ENCODE measurements at regions not wholly inside any gene's neighbourhood (a gene's known extent, or its start where the extent isn't known, plus 50 kb on each side); places are given as distances from the start of the nearest gene placed in this dataset.

- Histone ChIP-seq H3K9ac (ENCODE audit: low read depth in 1 of 3, low read length in 3 of 3) (no peak overlapping the region), H3K36me3 (ENCODE audit: control insufficient read depth in 3 of 3, insufficient read depth in 3 of 3, low read length in 3 of 3) (peaks cover 22 to 47% (median 36%) of the 10 kb centered on the region in 3 donors), H3K9me3 (ENCODE audit: control insufficient read depth in 3 of 3, low read length in 3 of 3) (peaks cover 0 to 2% (median 0%) of the 10 kb centered on the region in 3 donors), H3K4me1 (ENCODE audit: control insufficient read depth in 3 of 3, insufficient read depth in 3 of 3, low read length in 3 of 3) (no peaks in the 10 kb centered on the region), H3K27ac (ENCODE audit: low read depth, low read length) (no peak overlapping the region), H3K27me3 (ENCODE audit: control insufficient read depth in 3 of 3, insufficient read depth in 3 of 3, low read length in 3 of 3) (no peaks in the 10 kb centered on the region), H3K4me3 (ENCODE audit: low read length in 3 of 3) (no peak overlapping the region)
These were observed 79.3 kb downstream of the PTPRS start for GRCh38 chr19:5261156-5261890.

- no peaks in the 10 kb centered on the region for H3K27me3 ChIP-seq (ENCODE audit: control insufficient read depth in 3 of 3, insufficient read depth in 3 of 3, low read length in 3 of 3)
- no peak overlapping the region for H3K27ac ChIP-seq (ENCODE audit: low read depth, low read length)
- no peaks in the 10 kb centered on the region for H3K4me1 ChIP-seq (ENCODE audit: control insufficient read depth in 3 of 3, insufficient read depth in 3 of 3, low read length in 3 of 3)
- H3K36me3 ChIP-seq (ENCODE audit: control insufficient read depth in 3 of 3, insufficient read depth in 3 of 3, low read length in 3 of 3): peaks cover 26 to 53% (median 40%) of the 10 kb centered on the region in 3 donors
- peaks cover 0 to 4% (median 0%) of the 10 kb centered on the region in 3 donors for H3K9me3 ChIP-seq (ENCODE audit: control insufficient read depth in 3 of 3, low read length in 3 of 3)
- H3K9ac ChIP-seq (ENCODE audit: low read depth in 1 of 3, low read length in 3 of 3): no peak overlapping the region
- no peak overlapping the region for H3K4me3 ChIP-seq (ENCODE audit: low read length in 3 of 3)
These were observed 80.1 kb downstream of the PTPRS start for GRCh38 chr19:5260381-5260967.

- H3K4me1 ChIP-seq (ENCODE audit: control insufficient read depth in 3 of 3, insufficient read depth in 3 of 3, low read length in 3 of 3): no peaks in the 10 kb centered on the region
- peaks cover 1 to 9% (median 6%) of the 10 kb centered on the region in 3 donors for H3K9me3 ChIP-seq (ENCODE audit: control insufficient read depth in 3 of 3, low read length in 3 of 3)
- no peaks in the 10 kb centered on the region for H3K27me3 ChIP-seq (ENCODE audit: control insufficient read depth in 3 of 3, insufficient read depth in 3 of 3, low read length in 3 of 3)
- no peak overlapping the region for H3K27ac ChIP-seq (ENCODE audit: low read depth, low read length)
- no peak overlapping the region for H3K4me3 ChIP-seq (ENCODE audit: low read length in 3 of 3)
- no peak overlapping the region for H3K9ac ChIP-seq (ENCODE audit: low read depth in 1 of 3, low read length in 3 of 3)
- H3K36me3 ChIP-seq (ENCODE audit: control insufficient read depth in 3 of 3, insufficient read depth in 3 of 3, low read length in 3 of 3): peaks cover 32 to 54% (median 41%) of the 10 kb centered on the region in 3 donors
These were observed 80.9 kb downstream of the PTPRS start for GRCh38 chr19:5259750-5260149.

GRCh38 chr19:5257155-5258045 is 83.2 kb downstream of the PTPRS start:
- no peak overlapping the region for H3K9ac ChIP-seq (ENCODE audit: low read depth in 1 of 3, low read length in 3 of 3)
- no peaks in the 10 kb centered on the region for H3K27me3 ChIP-seq (ENCODE audit: control insufficient read depth in 3 of 3, insufficient read depth in 3 of 3, low read length in 3 of 3)
- H3K27ac ChIP-seq (ENCODE audit: low read depth, low read length): no peak overlapping the region
- peaks cover 25 to 40% (median 30%) of the 10 kb centered on the region in 3 donors for H3K36me3 ChIP-seq (ENCODE audit: control insufficient read depth in 3 of 3, insufficient read depth in 3 of 3, low read length in 3 of 3)
- no peaks in the 10 kb centered on the region for H3K4me1 ChIP-seq (ENCODE audit: control insufficient read depth in 3 of 3, insufficient read depth in 3 of 3, low read length in 3 of 3)
- H3K9me3 ChIP-seq (ENCODE audit: control insufficient read depth in 3 of 3, low read length in 3 of 3): peaks cover 3 to 10% (median 9%) of the 10 kb centered on the region in 3 donors
- no peak overlapping the region for H3K4me3 ChIP-seq (ENCODE audit: low read length in 3 of 3)

GRCh38 chr19:5255602-5256231 is 84.9 kb downstream of the PTPRS start:
- Histone ChIP-seq H3K4me3 (ENCODE audit: low read length in 3 of 3) (no peak overlapping the region), H3K9me3 (ENCODE audit: control insufficient read depth in 3 of 3, low read length in 3 of 3) (peaks cover 3 to 10% (median 9%) of the 10 kb centered on the region in 3 donors), H3K27me3 (ENCODE audit: control insufficient read depth in 3 of 3, insufficient read depth in 3 of 3, low read length in 3 of 3) (no peaks in the 10 kb centered on the region), H3K9ac (ENCODE audit: low read depth in 1 of 3, low read length in 3 of 3) (no peak overlapping the region), H3K4me1 (ENCODE audit: control insufficient read depth in 3 of 3, insufficient read depth in 3 of 3, low read length in 3 of 3) (no peaks in the 10 kb centered on the region), H3K27ac (ENCODE audit: low read depth, low read length) (no peak overlapping the region), H3K36me3 (ENCODE audit: control insufficient read depth in 3 of 3, insufficient read depth in 3 of 3, low read length in 3 of 3) (peaks cover 25 to 37% (median 30%) of the 10 kb centered on the region in 3 donors)

GRCh38 chr19:5254944-5255343 is 85.7 kb downstream of the PTPRS start:
- H3K4me1 ChIP-seq (ENCODE audit: control insufficient read depth in 3 of 3, insufficient read depth in 3 of 3, low read length in 3 of 3): no peaks in the 10 kb centered on the region

GRCh38 chr19:5254543-5254942 is 86.1 kb downstream of the PTPRS start:
- Histone ChIP-seq H3K4me1 (ENCODE audit: control insufficient read depth in 3 of 3, insufficient read depth in 3 of 3, low read length in 3 of 3) (no peaks in the 10 kb centered on the region), H3K9ac (ENCODE audit: low read depth in 1 of 3, low read length in 3 of 3) (no peak overlapping the region), H3K27ac (ENCODE audit: low read depth, low read length) (no peak overlapping the region), H3K9me3 (ENCODE audit: control insufficient read depth in 3 of 3, low read length in 3 of 3) (peaks cover 3 to 10% (median 9%) of the 10 kb centered on the region in 3 donors), H3K27me3 (ENCODE audit: control insufficient read depth in 3 of 3, insufficient read depth in 3 of 3, low read length in 3 of 3) (no peaks in the 10 kb centered on the region), H3K36me3 (ENCODE audit: control insufficient read depth in 3 of 3, insufficient read depth in 3 of 3, low read length in 3 of 3) (peaks cover 22 to 33% (median 30%) of the 10 kb centered on the region in 3 donors), H3K4me3 (ENCODE audit: low read length in 3 of 3) (no peak overlapping the region)

More at GRCh38 chr19:5254944-5255343, 85.7 kb downstream of the PTPRS start:
- H3K36me3 ChIP-seq (ENCODE audit: control insufficient read depth in 3 of 3, insufficient read depth in 3 of 3, low read length in 3 of 3): peaks cover 25 to 37% (median 30%) of the 10 kb centered on the region in 3 donors
- peaks cover 3 to 10% (median 9%) of the 10 kb centered on the region in 3 donors for H3K9me3 ChIP-seq (ENCODE audit: control insufficient read depth in 3 of 3, low read length in 3 of 3)
- no peak overlapping the region for H3K9ac ChIP-seq (ENCODE audit: low read depth in 1 of 3, low read length in 3 of 3)
- H3K4me3 ChIP-seq (ENCODE audit: low read length in 3 of 3): no peak overlapping the region
- no peaks in the 10 kb centered on the region for H3K27me3 ChIP-seq (ENCODE audit: control insufficient read depth in 3 of 3, insufficient read depth in 3 of 3, low read length in 3 of 3)
- no peak overlapping the region for H3K27ac ChIP-seq (ENCODE audit: low read depth, low read length)

- H3K9ac ChIP-seq (ENCODE audit: low read depth in 1 of 3, low read length in 3 of 3): no peak overlapping the region
- H3K27me3 ChIP-seq (ENCODE audit: control insufficient read depth in 3 of 3, insufficient read depth in 3 of 3, low read length in 3 of 3): no peaks in the 10 kb centered on the region
- peaks cover 22 to 30% (median 26%) of the 10 kb centered on the region in 3 donors for H3K36me3 ChIP-seq (ENCODE audit: control insufficient read depth in 3 of 3, insufficient read depth in 3 of 3, low read length in 3 of 3)
- no peak overlapping the region for H3K4me3 ChIP-seq (ENCODE audit: low read length in 3 of 3)
- H3K9me3 ChIP-seq (ENCODE audit: control insufficient read depth in 3 of 3, low read length in 3 of 3): peaks cover 3 to 10% (median 9%) of the 10 kb centered on the region in 3 donors
- H3K27ac ChIP-seq (ENCODE audit: low read depth, low read length): no peak overlapping the region
- H3K4me1 ChIP-seq (ENCODE audit: control insufficient read depth in 3 of 3, insufficient read depth in 3 of 3, low read length in 3 of 3): no peaks in the 10 kb centered on the region
These were observed 87.1 kb downstream of the PTPRS start for GRCh38 chr19:5253406-5254110.
